ENCODE measurements at regions not wholly inside any gene's neighbourhood (a gene's known extent, or its start where the extent isn't known, plus 50 kb on each side); places are given as distances from the start of the nearest gene placed in this dataset.
"Not testable (repeated sequence)": the region's sequence is repeated elsewhere in the genome, so short reads cannot be mapped to it uniquely, and the experiment has no call there.

GRCh38 chr5:124614836-124615385, 131.5 kb downstream of the ZNF608 start:
- no peak for DNase-seq

- DNase-seq: no peak
Measured at GRCh38 chr5:124614105-124614504, 132.3 kb downstream of the ZNF608 start.

GRCh38 chr5:124613273-124613953, 133.0 kb downstream of the ZNF608 start:
- DNase-seq: no peak

GRCh38 chr5:124612023-124612422, 134.4 kb downstream of the ZNF608 start:
- DNase-seq: no peak

- DNase-seq: not testable (repeated sequence)
Measured at GRCh38 chr5:124611262-124611661, 135.2 kb downstream of the ZNF608 start.

- DNase-seq: not testable (repeated sequence)
Measured at GRCh38 chr5:124609685-124610084, 136.8 kb downstream of the ZNF608 start.

GRCh38 chr5:124606543-124606942, 139.9 kb downstream of the ZNF608 start:
- no peak for DNase-seq

GRCh38 chr5:124606093-124606492, 140.3 kb downstream of the ZNF608 start:
- DNase-seq: no peak

- DNase-seq: no peak
Measured at GRCh38 chr5:124605541-124605940, 140.9 kb downstream of the ZNF608 start.

- no peak for DNase-seq
Measured at GRCh38 chr5:124604419-124604818, 142.0 kb downstream of the ZNF608 start.

- no peak for DNase-seq
Measured at GRCh38 chr5:124602925-124603650, 143.4 kb downstream of the ZNF608 start.

GRCh38 chr5:124599028-124599973, 147.1 kb downstream of the ZNF608 start:
- DNase-seq: no peak

GRCh38 chr5:124596595-124597421, 149.6 kb downstream of the ZNF608 start:
- DNase-seq: no peak

- no peak for DNase-seq
Measured at GRCh38 chr5:124593952-124594351, 152.5 kb downstream of the ZNF608 start.

- DNase-seq: no peak
Measured at GRCh38 chr5:124592891-124593290, 153.5 kb downstream of the ZNF608 start.

- DNase-seq: no peak
Measured at GRCh38 chr5:124591583-124591982, 154.9 kb downstream of the ZNF608 start.

- DNase-seq: no peak
Measured at GRCh38 chr5:124590686-124591085, 155.8 kb downstream of the ZNF608 start.

GRCh38 chr5:124587280-124587679, 159.2 kb downstream of the ZNF608 start:
- DNase-seq: no peak

- DNase-seq: no peak
Measured at GRCh38 chr5:124584991-124585715, 161.3 kb downstream of the ZNF608 start.

GRCh38 chr5:124583469-124584350, 162.7 kb downstream of the ZNF608 start:
- DNase-seq: peak; percentile 18

- no peak for DNase-seq
Measured at GRCh38 chr5:124582561-124582840, 163.9 kb downstream of the ZNF608 start.
